ENCODE measurements at regions not wholly inside any gene's neighbourhood (a gene's known extent, or its start where the extent isn't known, plus 50 kb on each side); places are given as distances from the start of the nearest gene placed in this dataset.

DNA sequence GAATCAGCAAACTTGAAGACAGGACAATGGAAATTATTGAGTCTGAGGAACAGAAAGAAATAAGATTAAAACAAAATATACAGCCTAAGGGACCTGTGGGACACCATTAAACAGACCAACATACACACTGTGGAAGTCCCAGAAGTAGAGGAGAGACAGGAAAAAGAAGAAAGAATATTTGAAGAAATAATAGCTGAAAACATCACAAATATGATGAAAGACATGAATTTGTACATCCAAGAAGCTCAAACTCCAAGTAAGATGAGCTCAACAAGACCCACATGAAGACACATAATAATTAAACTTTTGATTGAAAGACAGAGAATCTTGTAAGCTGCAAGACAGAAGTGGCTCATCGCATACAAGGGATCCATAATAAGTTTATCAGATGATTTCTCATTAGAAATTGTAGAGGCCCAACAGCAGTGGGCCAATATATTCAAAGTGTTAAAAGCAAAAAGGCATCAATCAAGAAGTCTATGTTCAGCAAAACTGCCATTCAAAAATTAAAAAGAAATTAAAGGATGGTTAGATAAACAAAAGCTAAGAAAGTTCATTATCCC is 311.3 kb upstream of the ADGRL2 start:
- H3K9me3 Mint-ChIP-seq: peaks cover 10% of the 10 kb centered on the region
- H3K4me3 ChIP-seq (ENCODE audit: low read length): no peak overlapping the region
- H3K4me1 ChIP-seq (ENCODE audit: control insufficient read depth, insufficient read depth, low read length): peaks cover under 1% of the 10 kb centered on the region
- peaks cover 8% of the 10 kb centered on the region for H3K4me1 Mint-ChIP-seq
- H3K27ac Mint-ChIP-seq: no peak overlapping the region
- no peaks in the 10 kb centered on the region for H3K36me3 ChIP-seq (ENCODE audit: control insufficient read depth, insufficient read depth, low read length)
- 97 to 100% methylated on average over 1 of the region's 1 CpG for WGBS, 2 experiments (ENCODE audit: insufficient coverage in 1 of 2, insufficient read length in 1 of 2)
- no peak overlapping the region for H3K9ac ChIP-seq (ENCODE audit: extremely low read depth, low read length, poor library complexity, severe bottlenecking)
- no peaks in the 10 kb centered on the region for H3K27me3 ChIP-seq (ENCODE audit: control insufficient read depth, insufficient read depth, low read length, poor library complexity, severe bottlenecking)
- peaks cover 1% of the 10 kb centered on the region for H3K36me3 Mint-ChIP-seq (ENCODE audit: low read depth)
- peaks cover 8% of the 10 kb centered on the region for H3K9me3 ChIP-seq (ENCODE audit: control insufficient read depth, low read length)
- H3K27me3 Mint-ChIP-seq (ENCODE audit: insufficient read depth): no peaks in the 10 kb centered on the region
- no peak overlapping the region for H3K4me3 Mint-ChIP-seq
- TF ChIP-seq, protein P1, sequence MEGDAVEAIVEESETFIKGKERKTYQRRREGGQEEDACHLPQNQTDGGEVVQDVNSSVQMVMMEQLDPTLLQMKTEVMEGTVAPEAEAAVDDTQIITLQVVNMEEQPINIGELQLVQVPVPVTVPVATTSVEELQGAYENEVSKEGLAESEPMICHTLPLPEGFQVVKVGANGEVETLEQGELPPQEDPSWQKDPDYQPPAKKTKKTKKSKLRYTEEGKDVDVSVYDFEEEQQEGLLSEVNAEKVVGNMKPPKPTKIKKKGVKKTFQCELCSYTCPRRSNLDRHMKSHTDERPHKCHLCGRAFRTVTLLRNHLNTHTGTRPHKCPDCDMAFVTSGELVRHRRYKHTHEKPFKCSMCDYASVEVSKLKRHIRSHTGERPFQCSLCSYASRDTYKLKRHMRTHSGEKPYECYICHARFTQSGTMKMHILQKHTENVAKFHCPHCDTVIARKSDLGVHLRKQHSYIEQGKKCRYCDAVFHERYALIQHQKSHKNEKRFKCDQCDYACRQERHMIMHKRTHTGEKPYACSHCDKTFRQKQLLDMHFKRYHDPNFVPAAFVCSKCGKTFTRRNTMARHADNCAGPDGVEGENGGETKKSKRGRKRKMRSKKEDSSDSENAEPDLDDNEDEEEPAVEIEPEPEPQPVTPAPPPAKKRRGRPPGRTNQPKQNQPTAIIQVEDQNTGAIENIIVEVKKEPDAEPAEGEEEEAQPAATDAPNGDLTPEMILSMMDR (conservative IDR thresholded peaks at IDR 0.05): no peak
- no peak for DNase-seq
- H3K27ac ChIP-seq (ENCODE audit: low read depth, low read length): no peak overlapping the region

DNA sequence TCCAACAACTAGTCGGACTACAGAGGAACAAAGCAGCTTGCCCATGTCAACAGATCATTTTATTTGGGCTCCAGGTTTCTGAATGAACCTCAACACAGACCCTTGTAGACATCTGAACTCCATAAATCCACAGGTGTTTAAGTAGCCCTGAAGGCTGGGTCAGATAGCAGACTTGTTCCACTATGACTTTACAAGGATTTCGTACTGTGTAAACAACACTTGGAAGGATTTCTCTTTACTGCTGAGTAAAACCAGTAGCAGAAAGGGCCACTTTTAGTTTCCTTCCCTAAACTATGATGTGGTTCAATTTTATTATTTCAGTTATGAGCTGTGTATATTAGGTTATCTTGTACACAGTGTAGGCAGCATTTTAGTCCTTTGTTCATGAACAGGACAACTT is 316.4 kb upstream of the ADGRL2 start:
- Mint-ChIP-seq H3K36me3 (ENCODE audit: low read depth) (peaks cover 1% of the 10 kb centered on the region), H3K9me3 (peaks cover 8% of the 10 kb centered on the region), H3K4me1 (peaks cover 9% of the 10 kb centered on the region), H3K4me3 (no peak overlapping the region), H3K27ac (no peak overlapping the region), H3K27me3 (ENCODE audit: insufficient read depth) (no peaks in the 10 kb centered on the region)
- WGBS, 2 experiments (ENCODE audit: insufficient coverage in 1 of 2, insufficient read length in 1 of 2): 91 to 92% methylated on average over 2 of the region's 2 CpGs
- TF ChIP-seq, protein P1 (conservative IDR thresholded peaks at IDR 0.05): no peak
- no peak for DNase-seq
- Histone ChIP-seq H3K4me1 (ENCODE audit: control insufficient read depth, insufficient read depth, low read length) (peaks cover 2% of the 10 kb centered on the region), H3K4me3 (ENCODE audit: low read length) (no peak overlapping the region), H3K27me3 (ENCODE audit: control insufficient read depth, insufficient read depth, low read length, poor library complexity, severe bottlenecking) (no peaks in the 10 kb centered on the region), H3K27ac (ENCODE audit: low read depth, low read length) (no peak overlapping the region), H3K9ac (ENCODE audit: extremely low read depth, low read length, poor library complexity, severe bottlenecking) (no peak overlapping the region), H3K36me3 (ENCODE audit: control insufficient read depth, insufficient read depth, low read length) (no peaks in the 10 kb centered on the region), H3K9me3 (ENCODE audit: control insufficient read depth, low read length) (peaks cover 2% of the 10 kb centered on the region)

DNA sequence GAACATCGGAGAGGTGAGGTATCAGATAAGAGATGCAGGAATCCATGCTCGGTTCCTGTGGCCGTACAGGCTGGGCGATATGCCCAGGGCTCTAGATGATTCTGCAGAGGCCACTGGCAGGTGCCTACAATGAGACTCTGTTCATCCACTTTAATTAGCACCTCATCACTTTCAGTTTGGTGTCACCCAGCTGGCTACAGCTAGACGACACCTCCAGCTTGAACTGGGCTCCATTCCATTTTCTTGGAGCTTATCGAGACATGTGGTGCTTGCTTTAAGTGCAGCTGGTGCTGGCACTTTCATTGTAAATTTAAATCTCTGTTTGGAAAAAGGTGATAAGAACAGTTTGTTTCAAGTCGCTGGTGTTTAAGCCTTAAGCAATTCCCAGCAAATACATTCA is 322.5 kb upstream of the ADGRL2 start:
- 70 to 77% methylated on average over 4 to 7 of the region's 7 CpGs for WGBS, 2 experiments (ENCODE audit: insufficient coverage in 1 of 2, insufficient read length in 1 of 2)
- no peak overlapping the region for H3K27ac Mint-ChIP-seq
- H3K27me3 Mint-ChIP-seq (ENCODE audit: insufficient read depth): no peaks in the 10 kb centered on the region

More for the DNA sequence above, 322.5 kb upstream of the ADGRL2 start:
- no peak overlapping the region for H3K27ac ChIP-seq (ENCODE audit: low read depth, low read length)
- H3K4me1 ChIP-seq (ENCODE audit: control insufficient read depth, insufficient read depth, low read length): peaks cover 6% of the 10 kb centered on the region
- Mint-ChIP-seq H3K36me3 (ENCODE audit: low read depth) (no peaks in the 10 kb centered on the region), H3K9me3 (no peaks in the 10 kb centered on the region), H3K4me3 (no peak overlapping the region), H3K4me1 (peaks cover 16% of the 10 kb centered on the region)
- H3K27me3 ChIP-seq (ENCODE audit: control insufficient read depth, insufficient read depth, low read length, poor library complexity, severe bottlenecking): no peaks in the 10 kb centered on the region
- no peaks in the 10 kb centered on the region for H3K9me3 ChIP-seq (ENCODE audit: control insufficient read depth, low read length)
- H3K4me3 ChIP-seq (ENCODE audit: low read length): no peak overlapping the region
- no peak for DNase-seq
- H3K9ac ChIP-seq (ENCODE audit: extremely low read depth, low read length, poor library complexity, severe bottlenecking): no peak overlapping the region
- TF ChIP-seq, protein P1 (conservative IDR thresholded peaks at IDR 0.05): no peak
- no peaks in the 10 kb centered on the region for H3K36me3 ChIP-seq (ENCODE audit: control insufficient read depth, insufficient read depth, low read length)

Measured in endodermal cell (in vitro differentiated cells).